Posterior cingulate gyrus (tissue), 11 donors: ENCODE measurements at regions not wholly inside any gene's neighbourhood (a gene's known extent, or its start where the extent isn't known, plus 50 kb on each side); places are given as distances from the start of the nearest gene placed in this dataset.
"Not testable (repeated sequence)": the region's sequence is repeated elsewhere in the genome, so short reads cannot be mapped to it uniquely, and the experiment has no call there.

Experiments used
- DNase-seq, 10 donors: peaks; one replicate each; pipeline versions ENCODE4 v3.0.0 to v3.0.0-alpha.2; 2020 to 2021; ENCODE audit warnings: mixed read lengths in 3 of 10
- intact Hi-C: fragments of 100-400 bp; cut with DNase I; formaldehyde crosslinking; loops from one replicate; pipeline ENCODE4 v1.15.1; 2023

DNA sequence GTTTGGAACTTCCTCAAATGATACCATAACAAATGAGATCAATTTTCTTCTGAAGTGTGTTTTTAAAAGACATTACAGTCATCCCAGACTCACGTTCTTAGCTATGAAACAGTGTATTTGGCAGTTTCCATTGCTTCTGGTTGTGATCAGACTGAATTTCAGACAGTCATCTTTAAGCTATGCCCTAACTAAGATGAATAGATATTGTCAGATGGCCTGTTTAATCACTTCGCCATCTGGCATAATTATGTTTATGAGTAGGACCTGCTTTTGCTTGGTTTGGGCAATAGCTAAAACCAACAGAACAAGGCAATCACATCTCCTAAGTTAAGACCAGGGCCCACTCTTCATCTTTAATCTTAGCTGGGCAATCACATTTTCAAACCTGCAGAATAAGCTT lies 313.1 kb downstream of the SV2B start:
- DNase-seq: no peak
- intact Hi-C loops: no loop called here

DNA sequence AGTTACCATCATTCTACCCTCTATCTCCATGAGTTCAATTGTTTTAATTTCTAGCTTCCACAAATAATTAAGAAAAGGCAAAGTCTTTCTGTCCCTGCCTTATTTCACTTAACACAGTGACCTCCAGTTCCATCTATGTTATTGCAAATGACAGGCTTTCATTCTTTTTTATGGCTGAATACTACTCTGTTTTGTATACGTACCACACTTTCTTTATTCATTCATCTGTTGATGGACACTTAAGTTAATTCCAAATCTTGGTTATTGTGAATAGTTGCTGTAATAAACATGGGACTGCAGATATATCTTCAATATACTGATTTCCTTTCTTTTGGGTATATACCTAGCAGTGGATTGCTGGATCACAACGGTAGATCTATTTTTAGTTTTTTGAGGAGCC lies 314.1 kb downstream of the SV2B start:
- DNase-seq: no peak
- intact Hi-C loops: no loop called here

DNA sequence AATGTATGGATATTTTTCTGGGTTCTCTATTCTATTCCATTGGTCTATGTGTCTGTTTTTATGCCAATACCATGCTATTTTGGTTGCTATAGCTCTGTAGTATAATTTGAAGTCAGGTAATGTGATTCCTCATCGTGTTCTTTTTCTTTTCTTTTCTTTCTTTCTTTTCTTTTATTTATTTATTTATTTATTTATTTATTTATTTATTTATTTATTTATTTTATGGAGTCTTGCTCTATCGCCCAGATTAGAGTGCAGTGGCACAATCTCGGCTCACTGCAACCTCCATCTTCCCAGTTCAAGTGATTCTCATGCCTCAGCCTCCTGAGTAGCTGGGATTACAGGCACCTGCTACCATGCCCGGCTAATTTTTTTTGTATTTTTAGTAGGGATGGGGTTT lies 315.2 kb downstream of the SV2B start:
- intact Hi-C loops: not testable (repeated sequence)

DNA sequence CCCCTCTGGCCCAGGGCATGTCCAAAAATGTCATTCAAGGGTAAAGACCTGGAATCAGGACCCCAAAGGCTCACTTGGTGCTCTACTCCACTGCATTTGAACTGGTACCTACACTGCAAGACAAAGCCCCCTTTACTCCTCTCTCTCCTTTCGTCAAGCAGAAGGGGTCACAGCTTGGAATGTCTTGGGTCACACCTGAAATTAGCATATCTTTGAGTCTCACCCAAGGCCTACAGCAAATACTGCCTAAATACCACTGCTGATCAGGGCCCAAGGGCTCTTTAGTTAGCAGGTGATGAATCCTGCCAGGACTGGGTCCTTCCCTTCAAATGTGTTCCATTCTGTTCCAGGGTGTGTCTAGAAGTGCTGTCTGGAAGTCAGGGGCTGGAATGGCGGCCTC lies 320.6 kb downstream of the SV2B start:
- intact Hi-C loops: no loop called here
- no peak for DNase-seq

More for the DNA sequence above, 315.2 kb downstream of the SV2B start:
- DNase-seq: not testable (repeated sequence)

DNA sequence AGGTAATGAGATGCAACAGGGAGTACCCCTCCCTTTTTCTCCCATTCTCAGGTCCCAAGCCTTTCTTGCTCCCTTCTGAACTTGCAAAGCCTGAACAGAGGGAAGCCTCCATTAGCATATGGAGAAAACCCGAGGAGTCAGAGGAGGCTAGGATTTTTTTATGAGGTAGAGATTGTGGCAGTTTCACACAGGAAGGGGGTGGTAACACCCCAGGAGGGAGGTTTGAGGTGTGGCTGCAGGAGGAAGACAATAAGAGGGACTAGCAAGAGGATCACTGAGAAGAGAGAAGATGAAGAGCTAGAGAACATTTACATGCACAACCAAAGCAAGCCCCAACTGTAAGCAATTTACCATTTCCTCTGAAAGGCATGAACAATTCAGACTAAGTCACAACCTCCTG lies 322.7 kb downstream of the SV2B start:
- intact Hi-C loops: no loop called here
- DNase-seq: no peak

DNA sequence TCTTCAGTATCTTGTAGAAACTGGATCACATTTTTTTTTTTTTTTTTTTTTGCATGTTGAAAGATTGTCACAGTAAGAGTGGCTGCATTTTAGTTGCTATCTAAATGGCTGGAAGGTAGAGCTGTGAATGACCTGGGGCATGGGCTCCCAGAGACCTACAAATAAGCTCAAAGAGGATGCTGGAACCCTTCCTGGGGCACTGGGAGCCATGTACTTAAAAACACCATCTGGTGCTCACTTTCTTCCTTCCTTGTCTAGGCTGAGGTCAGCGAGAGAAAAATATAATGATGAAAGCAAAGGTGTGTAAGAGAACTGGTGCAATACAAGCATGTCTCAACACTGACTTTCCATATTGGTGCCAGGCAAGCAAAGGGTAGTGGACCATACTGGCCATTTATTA lies 323.9 kb downstream of the SV2B start:
- DNase-seq: no peak
- intact Hi-C loops: no loop called here

DNA sequence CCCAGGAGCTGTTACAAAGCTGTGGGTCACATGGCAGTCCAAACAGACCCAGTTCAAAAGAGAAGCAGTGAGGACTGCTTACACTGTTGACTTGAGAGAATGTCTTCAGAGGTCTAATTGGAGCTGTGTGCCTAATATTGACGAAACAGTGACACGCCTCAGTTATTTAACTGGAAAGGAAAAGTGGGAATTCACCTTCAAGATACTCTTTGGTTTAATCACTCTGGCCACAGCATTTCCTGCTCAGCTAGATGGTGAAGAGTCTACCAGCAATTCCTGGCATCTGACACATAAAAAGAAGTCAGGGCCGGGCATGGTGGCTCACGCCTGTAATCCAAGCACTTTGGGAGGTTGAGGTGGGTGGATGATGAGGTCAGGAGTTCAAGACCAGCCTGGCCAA lies 326.4 kb downstream of the SV2B start:
- intact Hi-C loops: no loop called here
- DNase-seq: no peak

DNA sequence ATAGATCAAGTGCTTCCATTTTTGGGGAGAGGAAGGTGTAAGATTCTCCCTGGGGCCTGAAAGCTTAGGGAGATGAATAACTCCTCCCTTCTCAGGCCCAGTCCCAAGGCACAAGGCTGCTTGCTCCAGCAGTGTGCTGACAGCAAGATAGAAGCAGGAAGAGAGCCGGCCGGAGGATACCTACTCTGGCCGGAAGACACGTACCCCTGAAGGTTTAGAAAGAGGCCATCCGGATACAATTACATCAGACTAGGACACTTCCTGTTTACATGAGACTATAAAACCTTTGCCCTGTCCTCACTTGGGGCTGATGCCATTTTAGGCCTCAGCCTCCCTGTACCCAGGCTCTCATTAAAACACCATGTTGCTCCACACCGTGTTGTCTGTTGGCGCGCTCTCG lies 329.9 kb downstream of the SV2B start:
- intact Hi-C loops: no loop called here

DNA sequence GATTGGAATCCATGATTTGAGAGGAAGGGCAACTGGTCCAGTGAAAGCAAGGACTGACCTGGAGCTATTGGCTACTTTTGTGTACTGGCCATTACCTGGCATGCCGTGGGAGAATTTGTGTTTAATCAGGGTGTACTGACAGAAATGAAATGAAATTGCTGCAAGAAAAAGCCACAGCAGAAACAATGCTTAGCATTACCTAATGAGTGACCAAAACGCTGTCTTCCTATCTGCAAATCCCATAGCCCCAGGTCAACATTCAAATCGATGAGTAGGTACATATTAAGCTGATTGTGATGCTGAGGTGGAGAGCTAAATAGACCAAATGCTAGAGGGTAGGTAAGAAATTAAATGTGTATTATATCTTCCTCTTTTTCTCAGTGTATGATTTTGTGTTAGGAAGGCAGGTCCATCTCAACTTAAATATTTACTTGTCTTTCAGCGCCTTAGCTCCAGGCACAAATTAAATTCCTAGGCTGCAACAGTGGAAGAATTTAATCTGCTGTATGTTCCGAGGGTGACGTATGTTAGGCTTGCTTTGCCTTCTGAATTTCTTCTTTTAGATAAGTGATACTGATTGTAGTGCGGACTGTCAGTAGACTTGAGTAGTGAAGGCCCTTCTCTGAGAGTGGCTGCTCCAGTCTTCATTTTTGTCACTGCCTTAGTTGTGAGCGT lies 331.1 kb downstream of the SV2B start:
- DNase-seq: no peak
- intact Hi-C loops: no loop called here

More for the DNA sequence above, 329.9 kb downstream of the SV2B start:
- DNase-seq: no peak

DNA sequence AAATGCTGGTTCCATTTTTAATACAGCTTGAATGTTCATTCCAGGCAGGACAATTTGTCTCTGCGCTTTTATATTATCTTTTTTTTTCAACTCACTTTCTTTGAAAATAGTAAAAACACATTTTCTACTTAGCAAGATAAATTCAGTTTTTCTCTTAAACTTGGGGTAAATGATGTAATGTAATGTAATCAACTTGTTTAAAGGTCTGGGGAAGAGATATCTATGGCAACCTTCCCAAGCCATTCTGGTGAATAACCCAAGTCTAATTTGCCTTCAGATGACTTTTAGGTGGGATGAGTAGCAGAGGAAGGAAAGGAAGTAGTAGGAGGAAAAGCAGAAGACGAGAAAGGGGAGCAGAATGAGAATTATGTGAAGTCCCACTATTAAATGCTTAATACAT lies 335.1 kb downstream of the SV2B start:
- no peak for DNase-seq
- intact Hi-C loops: no loop called here

DNA sequence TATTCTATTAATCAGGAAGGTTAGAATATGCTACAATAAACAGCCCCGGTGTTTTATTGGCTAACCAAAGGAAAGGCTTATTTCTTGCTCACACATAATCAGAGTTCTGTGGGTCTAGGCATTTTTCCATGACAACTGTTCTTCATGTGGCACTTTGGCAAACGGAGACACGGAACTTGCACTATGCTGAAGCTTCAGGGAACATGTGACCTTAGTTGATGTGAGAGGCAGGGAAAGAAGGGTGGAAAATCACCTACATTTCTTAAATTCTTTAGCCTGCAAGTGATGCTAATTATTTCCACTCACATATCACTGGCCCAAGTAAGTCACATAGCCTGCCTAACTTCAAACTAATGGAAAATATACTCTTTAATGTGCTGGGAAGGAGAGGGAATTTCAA lies 344.6 kb downstream of the SV2B start:
- intact Hi-C loops: no loop called here
- DNase-seq: no peak

DNA sequence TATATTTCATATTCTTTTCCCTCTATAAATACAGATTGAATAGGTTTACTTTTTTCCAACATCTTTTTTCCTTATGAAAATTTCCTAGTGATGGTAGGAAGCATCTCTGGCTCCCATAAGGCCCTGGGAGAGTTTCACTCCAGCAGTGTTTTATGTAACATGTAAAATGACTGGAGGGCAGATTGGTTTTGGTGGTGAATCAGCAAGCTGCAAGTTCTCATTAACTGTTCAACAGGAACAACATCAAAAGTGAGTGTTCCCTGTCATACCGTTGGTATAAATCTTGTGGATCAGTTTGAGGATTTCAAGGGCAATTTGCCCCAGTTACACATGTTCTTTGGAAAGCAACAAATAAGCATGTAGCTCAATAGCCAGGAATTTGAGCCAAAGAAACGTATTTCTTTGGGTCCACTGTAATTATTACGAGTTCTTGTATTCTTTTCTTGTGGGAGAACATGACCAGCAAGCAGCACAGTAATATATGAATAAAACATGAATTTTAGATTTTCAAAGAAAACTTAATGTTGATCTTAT lies 345.7 kb downstream of the SV2B start:
- intact Hi-C loops: no loop called here
- DNase-seq: no peak

DNA sequence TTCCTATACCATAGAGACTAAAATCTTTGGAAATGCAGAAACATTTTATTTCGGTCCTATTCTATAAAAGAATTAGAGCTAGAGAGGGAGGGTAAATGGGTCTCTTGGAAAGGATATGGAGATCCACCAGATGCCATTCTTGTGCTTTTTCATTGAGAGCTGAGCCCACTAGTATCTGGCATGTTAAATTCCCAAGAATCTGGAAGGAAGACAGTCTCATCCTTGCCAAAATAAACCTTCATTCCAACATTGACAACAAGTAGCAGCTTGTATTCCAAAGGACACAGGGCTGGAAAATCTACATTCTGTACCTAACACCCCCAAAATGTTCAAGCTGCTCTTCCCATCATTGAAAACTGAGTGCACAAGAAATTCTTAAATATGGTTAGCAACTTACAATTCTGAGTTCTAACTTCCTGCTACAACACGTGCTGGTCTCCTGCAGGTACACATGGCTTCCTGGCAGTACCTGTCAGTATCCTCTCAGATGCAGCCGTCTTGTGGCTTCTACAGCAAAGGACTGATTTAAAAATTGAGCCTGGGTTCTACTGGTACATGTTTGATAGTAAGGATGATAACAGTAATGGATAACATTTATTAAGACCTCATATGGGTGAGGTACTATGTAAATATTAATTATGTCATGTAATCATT lies 348.1 kb downstream of the SV2B start:
- intact Hi-C loops: no loop called here

DNA sequence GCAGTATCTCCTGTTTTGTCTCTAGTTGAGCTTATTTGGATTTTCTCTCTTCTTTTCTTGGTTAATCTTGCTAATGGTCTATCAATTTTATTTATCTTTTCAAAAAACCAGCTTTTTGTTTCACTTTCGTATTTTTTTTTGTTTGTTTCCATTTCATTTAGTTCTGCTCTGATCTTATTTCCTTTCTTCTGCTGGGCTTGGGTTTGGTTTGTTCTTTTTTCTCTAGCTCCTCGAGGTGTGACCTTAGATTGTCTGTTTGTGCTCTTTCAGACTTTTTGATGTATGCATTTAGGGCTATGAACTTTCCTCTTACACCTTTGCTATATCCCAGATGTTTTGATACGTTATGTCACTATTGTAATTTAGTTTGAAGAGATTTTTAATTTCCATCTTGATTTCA lies 353.3 kb downstream of the SV2B start:
- DNase-seq, intact Hi-C loops: not testable (repeated sequence)

More for the DNA sequence above, 348.1 kb downstream of the SV2B start:
- DNase-seq: no peak

DNA sequence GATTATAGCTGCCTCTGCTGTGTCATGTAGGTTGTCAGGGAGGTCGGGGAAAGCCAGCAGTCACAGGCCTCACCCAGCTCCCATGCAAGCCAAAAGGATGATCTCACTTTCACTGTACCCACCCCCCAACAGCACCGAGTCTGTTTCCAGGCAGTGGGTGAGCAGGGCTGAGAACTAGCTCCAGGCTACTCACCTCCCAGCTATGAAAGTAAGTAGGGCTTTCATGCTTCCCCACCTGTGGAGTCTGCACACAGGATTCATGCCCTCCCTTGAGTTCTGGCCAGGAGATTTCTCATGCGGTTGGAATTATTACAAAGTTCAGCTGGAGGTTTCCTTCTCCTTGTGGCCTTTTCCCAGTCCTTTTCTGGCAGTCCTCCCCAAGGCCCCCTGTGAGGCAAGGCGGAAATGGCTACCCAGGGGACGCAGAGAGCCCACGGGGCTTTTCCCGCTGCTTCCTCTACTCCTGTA lies 356.2 kb downstream of the SV2B start:
- intact Hi-C loops: no loop called here
- DNase-seq: no peak

DNA sequence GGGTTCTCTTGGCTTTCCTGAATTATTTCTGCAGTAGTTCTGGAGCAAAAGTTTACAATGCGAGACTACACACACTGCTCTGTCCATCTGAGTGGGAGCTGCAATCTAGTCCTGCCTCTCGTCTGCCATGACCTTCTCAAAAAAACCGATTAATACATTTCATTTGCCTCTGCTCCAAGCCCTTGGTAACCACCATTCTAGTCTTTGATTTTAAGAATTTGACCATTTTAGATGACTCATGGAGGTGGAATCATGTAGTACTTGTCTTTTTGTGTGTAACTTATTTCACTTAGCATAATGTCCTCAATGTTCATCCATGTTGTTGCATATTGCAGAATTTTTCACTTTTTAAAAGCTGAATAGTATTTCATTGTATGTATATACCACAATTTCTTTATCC lies 356.9 kb downstream of the SV2B start:
- no peak for DNase-seq
- intact Hi-C loops: no loop called here

DNA sequence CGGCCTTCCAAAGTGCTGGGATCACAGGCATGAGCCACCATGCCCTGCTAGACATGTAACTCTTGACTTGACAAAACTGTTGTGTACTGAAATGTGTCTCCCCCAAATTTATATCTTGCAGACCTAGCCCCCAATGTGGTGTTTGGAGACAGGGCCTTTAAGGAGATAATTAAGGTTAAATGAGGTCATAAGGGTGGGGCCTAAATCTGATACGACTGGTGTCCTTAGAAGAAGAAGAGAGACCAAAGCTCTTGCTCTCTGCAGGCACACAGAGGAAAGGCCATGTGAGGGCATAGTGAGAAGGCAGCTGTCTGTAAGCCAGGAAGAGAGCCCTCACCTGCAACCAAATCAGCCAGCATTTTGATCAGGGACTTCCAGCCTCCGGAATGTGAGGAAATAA lies 361.3 kb downstream of the SV2B start:
- intact Hi-C loops: no loop called here
- no peak for DNase-seq

DNA sequence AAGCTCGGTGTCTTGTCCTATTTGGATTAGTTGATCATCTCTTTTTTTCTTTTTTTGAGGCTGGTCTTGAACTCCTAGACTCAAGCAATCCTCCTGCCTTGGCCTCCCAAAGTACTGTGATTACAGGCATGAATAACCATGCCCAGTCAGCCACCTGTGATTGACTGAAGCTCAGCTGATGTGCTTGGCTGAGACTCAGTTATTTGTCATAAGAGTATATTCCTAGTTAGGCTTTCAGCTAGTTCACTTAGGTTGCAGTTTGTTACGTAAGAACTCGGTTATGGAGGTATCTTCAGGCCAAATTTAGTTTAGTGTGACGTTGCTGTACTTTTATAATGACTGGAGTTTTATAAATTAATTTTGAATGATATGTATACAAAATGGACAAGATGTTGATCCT lies 365.0 kb downstream of the SV2B start:
- intact Hi-C loops: no loop called here
- no peak for DNase-seq

DNA sequence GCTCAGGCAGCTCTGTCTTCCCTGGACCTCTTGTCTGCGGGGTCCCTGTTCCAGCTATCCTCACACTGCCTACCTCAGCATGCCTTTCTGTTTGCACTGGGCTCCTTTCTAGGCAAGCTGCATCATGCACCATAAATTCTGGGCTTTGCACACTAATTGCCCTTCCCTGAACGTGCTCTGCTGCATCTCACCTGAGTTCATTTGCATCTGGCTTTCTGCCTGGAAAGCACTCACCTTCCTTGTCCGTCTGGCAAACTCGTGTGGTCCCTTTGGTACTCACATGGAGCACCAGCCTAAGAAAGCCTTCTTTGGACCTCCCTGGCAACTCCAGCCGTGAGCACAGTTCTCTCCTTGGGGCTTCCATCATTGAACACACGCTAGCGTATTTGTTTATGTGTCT lies 365.6 kb downstream of the SV2B start:
- intact Hi-C loops: no loop called here
- no peak for DNase-seq

DNA sequence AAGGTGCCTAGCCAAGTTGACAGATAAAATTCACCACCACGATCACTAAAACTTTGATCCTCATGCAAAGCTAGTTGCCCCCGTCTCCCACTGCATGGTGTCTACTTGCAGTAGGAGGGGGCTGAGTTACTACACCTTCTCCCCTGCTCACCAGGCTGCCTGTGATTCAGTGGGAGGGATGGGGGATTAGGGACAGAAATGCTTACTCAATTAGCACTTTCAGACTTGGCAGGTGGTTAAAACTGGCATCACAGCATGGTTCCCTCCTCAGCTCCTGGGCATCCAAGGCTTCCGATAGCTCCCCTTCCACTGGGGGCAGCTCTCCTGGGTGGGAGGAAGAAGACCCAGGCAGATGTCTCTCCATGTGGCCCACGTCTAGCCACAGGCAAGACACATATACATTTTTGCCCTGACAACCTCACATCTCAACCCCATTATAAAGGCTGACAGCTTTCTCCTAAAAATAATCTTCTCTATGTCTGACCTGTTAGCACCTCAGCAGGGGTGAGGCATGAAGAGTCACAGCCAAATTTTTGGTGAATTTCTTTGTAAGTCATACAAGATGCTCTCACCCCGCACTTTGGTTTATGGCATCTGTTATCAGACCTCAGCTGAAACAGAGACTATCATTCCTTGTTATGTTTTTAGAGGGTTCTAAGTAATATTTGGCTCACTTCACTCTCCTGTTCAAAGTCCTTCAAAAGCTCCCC lies 369.0 kb downstream of the SV2B start:
- DNase-seq: no peak
- intact Hi-C loops: no loop called here
